ENCODE measurements at regions not wholly inside any gene's neighbourhood (a gene's known extent, or its start where the extent isn't known, plus 50 kb on each side); places are given as distances from the start of the nearest gene placed in this dataset. TPM values are rescaled to one million over a fixed set of nuclear protein-coding genes. Genes with fewer than 3 reads are reported as not detected.

DNA sequence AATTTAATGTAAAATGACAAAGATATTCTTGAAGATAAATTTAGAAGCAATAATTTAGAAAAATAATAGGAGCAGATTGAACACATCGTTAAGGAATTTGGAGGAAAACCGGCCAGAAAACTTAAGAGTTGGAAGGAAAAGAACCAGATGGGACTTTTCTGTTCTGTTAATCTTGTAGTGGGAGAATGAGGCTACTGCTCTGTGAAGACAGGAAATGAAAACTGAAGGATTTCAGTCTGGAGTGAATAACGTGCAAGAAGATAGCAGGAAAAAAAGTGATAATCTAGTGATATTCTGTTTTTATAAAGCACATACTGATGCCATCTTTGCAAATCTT is 74.2 kb downstream of the DPPA2 start:
- FAIRE-seq, result no peak
- Histone ChIP-seq H3K9me3 (replicated peaks; ENCODE audit: control insufficient read depth, insufficient read depth, low read length) (no peaks in the 10 kb centered on the region), H3K4me3 (replicated peaks in 1 of 3; ENCODE audit: insufficient read depth in 1 of 3, low read depth in 1 of 3, low read length in 3 of 3) (no peak overlapping the region), H3K36me3 (ENCODE audit: control insufficient read depth in 2 of 2, extremely low read depth in 1 of 2, insufficient read depth in 2 of 2, low read length in 2 of 2) (no peaks in the 10 kb centered on the region), H3K27me3 (ENCODE audit: control insufficient read depth in 2 of 2, insufficient read depth in 2 of 2, low read length in 2 of 2) (no peaks in the 10 kb centered on the region), H3K27ac (ENCODE audit: insufficient read depth, low read depth, low read length) (no peak overlapping the region), H3K9me1 (replicated peaks; ENCODE audit: control insufficient read depth, extremely low read depth, insufficient read depth, low read length) (no peaks in the 10 kb centered on the region), H4K20me1 (replicated peaks; ENCODE audit: control insufficient read depth, extremely low read depth, insufficient read depth, low read length) (no peaks in the 10 kb centered on the region), H3K4me1 (ENCODE audit: control insufficient read depth, extremely low read depth, insufficient read depth, low read length) (no peaks in the 10 kb centered on the region), H3K4me2 (ENCODE audit: insufficient read depth, low read length) (no peak overlapping the region), H2AFZ (ENCODE audit: low read depth, low read length) (no peak overlapping the region), H3K79me2 (ENCODE audit: control insufficient read depth, insufficient read depth, low read length) (no peaks in the 10 kb centered on the region), H3K9ac (replicated peaks; ENCODE audit: extremely low read depth, insufficient read depth, low read length) (no peak overlapping the region)
- TF ChIP-seq POLR2AphosphoS5 (IDR thresholded peaks at IDR 0.05; ENCODE audit: insufficient read depth, low read depth, low read length), result no peak
- TF ChIP-seq, protein P1, sequence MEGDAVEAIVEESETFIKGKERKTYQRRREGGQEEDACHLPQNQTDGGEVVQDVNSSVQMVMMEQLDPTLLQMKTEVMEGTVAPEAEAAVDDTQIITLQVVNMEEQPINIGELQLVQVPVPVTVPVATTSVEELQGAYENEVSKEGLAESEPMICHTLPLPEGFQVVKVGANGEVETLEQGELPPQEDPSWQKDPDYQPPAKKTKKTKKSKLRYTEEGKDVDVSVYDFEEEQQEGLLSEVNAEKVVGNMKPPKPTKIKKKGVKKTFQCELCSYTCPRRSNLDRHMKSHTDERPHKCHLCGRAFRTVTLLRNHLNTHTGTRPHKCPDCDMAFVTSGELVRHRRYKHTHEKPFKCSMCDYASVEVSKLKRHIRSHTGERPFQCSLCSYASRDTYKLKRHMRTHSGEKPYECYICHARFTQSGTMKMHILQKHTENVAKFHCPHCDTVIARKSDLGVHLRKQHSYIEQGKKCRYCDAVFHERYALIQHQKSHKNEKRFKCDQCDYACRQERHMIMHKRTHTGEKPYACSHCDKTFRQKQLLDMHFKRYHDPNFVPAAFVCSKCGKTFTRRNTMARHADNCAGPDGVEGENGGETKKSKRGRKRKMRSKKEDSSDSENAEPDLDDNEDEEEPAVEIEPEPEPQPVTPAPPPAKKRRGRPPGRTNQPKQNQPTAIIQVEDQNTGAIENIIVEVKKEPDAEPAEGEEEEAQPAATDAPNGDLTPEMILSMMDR (IDR thresholded peaks at IDR 0.05; ENCODE audit: extremely low read depth in 1 of 2, insufficient read depth in 1 of 2, low read depth in 1 of 2, low read length in 2 of 2), result no peak
- TF ChIP-seq EZH2 (IDR thresholded peaks at IDR 0.05; ENCODE audit: borderline replicate concordance, low read depth, low read length, severe bottlenecking), result no peak
- TF ChIP-seq MYC (IDR thresholded peaks at IDR 0.05; ENCODE audit: low read depth, low read length), result no peak
- TF ChIP-seq FOS (IDR thresholded peaks at IDR 0.05; ENCODE audit: borderline replicate concordance, insufficient read depth, low read length), result no peak
- TF ChIP-seq POLR2A (IDR thresholded peaks at IDR 0.05; ENCODE audit: low read depth, low read length), result no peak
- ChIA-PET POLR2A (no interaction called here), CTCF (no interaction called here)
- intact Hi-C loops (cut with micrococcal nuclease) (no loop called here), dilution Hi-C loops (cut with MboI; ENCODE audit: extremely low pct_ligation_motif_present, low sequenced_read_pairs) (no loop called here)
- BruUV-seq (replicated peaks), result no TSS peak
- no peak for DNase-seq (ENCODE audit: low read depth, low spot score)

Small RNA genes lying in the stretch of these regions (small RNA-seq; reads per million reads assigned to genes)
- not detected for gene RNU6-1236P (ENCODE audit: insufficient read depth, insufficient read length, low read depth, low replicate concordance)
